ENCODE measurements at regions not wholly inside any gene's neighbourhood (a gene's known extent, or its start where the extent isn't known, plus 50 kb on each side); places are given as distances from the start of the nearest gene placed in this dataset.
A peak's percentile ranks its signal among the peaks of the same experiment; 100 is the strongest.
"Not testable (repeated sequence)": the region's sequence is repeated elsewhere in the genome, so short reads cannot be mapped to it uniquely, and the experiment has no call there.

DNA sequence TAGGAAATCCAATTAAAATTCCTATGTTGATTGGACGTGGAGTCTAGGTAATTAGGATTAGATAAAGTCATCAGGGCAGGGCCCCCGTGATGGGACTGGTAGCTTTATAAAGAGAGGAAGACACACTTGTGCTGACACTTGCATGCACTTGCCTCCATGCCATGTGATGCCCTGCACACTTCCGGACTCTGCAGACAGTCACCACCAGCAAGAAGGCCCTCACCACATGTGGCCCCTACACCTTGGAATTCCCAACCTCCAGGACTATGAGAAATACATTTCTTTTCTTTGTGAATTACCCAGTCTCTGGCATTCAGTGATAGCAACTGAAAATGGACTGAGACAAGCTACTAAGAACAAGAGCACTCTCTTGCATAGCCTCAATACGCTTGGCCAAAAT lies 90.6 kb downstream of the CRYGS start:
- no peak for DNase-seq

GRCh38 chr3:186452517-186452916 lies 90.5 kb upstream of the DGKG start:
- no peak for DNase-seq

GRCh38 chr3:186451371-186451770 lies 89.3 kb upstream of the DGKG start:
- DNase-seq, result no peak

DNA sequence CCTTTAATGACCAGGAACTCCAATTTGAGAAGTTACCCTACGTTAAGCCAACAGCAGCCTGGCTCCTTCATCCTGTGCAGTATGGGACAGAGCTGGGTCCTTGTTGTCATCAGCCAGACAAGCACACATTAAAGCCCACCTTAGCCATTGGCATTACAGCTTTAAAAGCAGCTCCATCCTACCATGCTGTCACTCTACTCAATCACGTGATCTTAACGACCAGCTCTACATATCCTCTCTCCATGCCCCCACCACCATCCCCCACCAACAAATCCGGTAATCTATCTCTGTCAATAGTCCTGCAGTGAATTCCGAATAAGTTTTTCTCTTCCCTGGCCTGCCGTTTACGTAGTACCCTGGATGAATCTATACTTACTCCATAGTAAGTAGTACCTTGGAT lies 82.9 kb upstream of the DGKG start:
- no peak for DNase-seq

DNA sequence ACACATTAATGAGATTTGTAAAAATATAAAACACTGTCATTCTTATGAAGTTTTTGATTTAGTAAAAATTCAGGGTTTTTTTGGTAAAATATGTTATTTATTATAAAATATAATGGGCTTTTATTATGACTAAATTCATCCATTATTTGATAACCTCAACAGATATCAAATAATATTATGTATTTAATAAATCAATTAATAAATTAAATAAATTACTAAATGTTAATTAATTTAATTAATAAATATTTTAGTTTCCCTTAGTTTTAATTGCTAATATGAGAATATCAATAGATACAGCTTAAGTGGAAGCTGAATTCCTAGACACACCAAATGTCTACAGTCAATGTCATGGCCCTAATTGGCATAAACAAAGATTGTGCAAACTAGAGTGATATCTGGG lies 82.3 kb upstream of the DGKG start:
- no peak for DNase-seq

DNA sequence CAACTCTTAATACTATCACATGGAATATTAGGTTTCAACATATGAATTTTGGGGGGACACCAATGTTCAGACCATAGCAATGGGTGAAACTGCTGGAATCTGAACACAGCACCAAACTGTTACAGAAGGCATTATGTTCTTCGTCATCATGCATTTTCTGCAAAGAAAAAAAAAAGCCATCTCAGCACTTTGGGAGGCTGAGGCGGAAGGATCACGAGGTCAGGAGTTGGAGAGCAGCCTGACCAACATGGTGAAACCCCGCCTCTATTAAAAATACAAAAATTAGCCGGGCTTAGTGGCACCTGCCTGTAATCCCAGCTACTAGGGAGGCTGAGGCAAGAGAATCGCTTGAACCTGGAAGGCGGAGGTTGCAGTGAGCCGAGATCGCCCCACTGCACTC lies 80.9 kb upstream of the DGKG start:
- DNase-seq, result not testable (repeated sequence)

- peak; percentile 1 for DNase-seq
Observed at GRCh38 chr3:186442162-186442561, 80.1 kb upstream of the DGKG start.

- DNase-seq, result no peak
Observed at GRCh38 chr3:186440891-186441290, 78.9 kb upstream of the DGKG start.

GRCh38 chr3:186439725-186440124 lies 77.7 kb upstream of the DGKG start:
- DNase-seq, result no peak

GRCh38 chr3:186435332-186435731 lies 73.3 kb upstream of the DGKG start:
- not testable (repeated sequence) for DNase-seq

- no peak for DNase-seq
Observed at GRCh38 chr3:186432944-186433732, 71.1 kb upstream of the DGKG start.

DNA sequence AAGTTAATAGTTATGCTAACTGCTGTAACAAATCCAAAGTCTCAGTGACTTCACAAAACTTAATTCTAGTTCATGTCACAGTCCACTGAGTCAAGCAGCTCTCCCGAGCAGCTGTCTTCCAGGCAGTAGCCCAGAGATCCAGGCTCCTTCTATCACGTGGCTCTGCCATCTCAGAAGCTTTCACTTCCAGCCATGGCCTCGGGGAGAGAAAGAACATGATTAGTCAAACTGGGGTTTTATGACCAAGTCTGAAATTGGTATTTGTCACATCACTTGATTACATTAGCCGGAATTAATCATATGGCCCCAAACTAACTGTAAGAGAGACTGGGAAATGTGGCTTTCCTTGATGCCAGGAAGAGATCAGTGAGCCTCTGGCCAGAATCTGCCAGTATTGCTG lies 70.2 kb upstream of the DGKG start:
- peak; percentile 3 for DNase-seq

DNA sequence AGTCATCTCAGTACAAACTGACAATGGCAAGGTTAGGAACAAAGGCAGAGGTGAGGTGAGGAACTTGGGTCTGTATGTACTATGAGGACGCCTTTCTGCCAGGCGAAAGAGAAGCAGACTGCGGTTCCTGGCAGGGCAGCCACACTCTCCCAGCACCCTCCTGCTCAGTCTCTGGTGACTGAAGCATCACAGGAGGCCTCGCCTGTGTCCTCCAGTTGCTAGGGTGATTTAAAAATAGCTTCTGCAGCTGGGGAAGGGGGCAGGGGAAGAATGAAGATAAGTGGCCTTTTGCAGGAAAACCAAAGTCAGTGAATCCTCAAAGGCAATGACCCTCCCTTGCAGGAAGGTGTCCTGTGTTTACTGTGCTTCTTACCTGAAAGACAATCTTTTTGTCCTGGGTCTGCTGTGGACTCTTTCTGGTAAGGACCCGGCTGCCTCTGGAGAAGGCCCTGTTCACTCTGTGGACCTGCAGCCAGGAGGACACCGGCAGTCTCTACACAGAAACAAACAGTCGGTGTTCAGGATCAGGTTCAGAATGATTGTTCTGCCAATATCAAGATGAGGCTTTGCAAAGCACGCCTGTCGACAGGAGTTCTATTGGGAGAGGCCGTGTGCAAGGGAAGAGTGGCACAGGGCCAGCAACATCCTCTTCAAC lies 65.7 kb upstream of the DGKG start:
- DNase-seq, result no peak

- DNase-seq, result no peak
Observed at GRCh38 chr3:186425788-186426730, 64.0 kb upstream of the DGKG start.

DNA sequence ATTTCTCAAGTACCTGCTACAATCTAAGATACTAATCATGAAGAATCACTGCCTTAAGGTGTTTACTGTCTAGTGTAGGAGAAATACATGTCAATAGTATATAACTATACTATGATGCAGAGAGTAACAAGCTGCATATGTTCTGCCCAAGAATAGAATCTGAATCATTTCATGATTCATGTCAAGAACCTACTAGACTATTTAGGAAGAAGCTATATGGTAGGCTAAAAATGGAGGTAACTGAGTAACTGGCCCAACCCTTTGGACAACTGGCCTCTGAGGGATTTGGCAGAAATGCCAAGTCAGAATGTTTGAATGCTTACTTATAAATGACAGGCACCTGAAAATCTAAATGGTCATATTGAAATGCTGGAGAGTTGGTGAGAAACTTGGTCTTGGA lies 59.9 kb upstream of the DGKG start:
- DNase-seq, result no peak

DNA sequence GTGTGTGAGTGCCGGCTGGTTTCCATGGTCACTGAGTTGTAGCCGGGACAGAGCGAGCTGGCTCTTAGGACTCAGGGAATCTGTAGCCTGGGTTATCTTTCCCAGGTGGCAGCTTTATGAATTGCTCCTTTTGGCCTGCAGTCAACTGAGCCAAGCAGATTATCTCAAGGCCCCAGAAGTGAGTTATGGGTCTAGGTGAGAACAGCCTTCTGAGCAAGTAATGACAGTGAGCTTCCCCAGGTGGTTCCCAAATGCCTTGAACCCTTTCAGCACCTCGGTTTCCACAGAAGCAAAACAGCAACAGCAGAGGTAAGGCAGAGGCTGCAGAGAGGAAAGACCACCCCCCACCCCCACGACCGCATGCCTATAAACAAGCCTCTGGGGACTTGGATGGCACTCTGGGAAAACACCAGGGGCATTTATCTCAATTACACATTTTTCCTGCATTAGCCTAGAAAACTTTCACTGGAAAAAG lies 56.7 kb upstream of the DGKG start:
- no peak for DNase-seq

GRCh38 chr3:186417791-186418190 lies 55.8 kb upstream of the DGKG start:
- DNase-seq, result no peak

GRCh38 chr3:186414735-186415419 lies 52.8 kb upstream of the DGKG start:
- DNase-seq, result no peak

GRCh38 chr3:186413615-186414415 lies 51.8 kb upstream of the DGKG start:
- no peak for DNase-seq

GRCh38 chr3:186411994-186412393 lies 50.0 kb upstream of the DGKG start:
- no peak for DNase-seq
